ENCODE measurements at regions not wholly inside any gene's neighbourhood (a gene's known extent, or its start where the extent isn't known, plus 50 kb on each side); places are given as distances from the start of the nearest gene placed in this dataset.

GRCh38 chr5:4766101-4766500, 374.0 kb upstream of the ADAMTS16 start:
- TF ChIP-seq CTCF (IDR thresholded peaks at IDR 0.05) (no peak), POLR2A (IDR thresholded peaks at IDR 0.05) (no peak)
